SK-N-SH treated with all-trans-retinoic acid at 6 μM for 48 hours (cell line): ENCODE measurements at regions not wholly inside any gene's neighbourhood (a gene's known extent, or its start where the extent isn't known, plus 50 kb on each side); places are given as distances from the start of the nearest gene placed in this dataset.

Experiments
- ATAC-seq: fragments of 200-7000 bp; cut with Tn5 transposase; 3 replicates; pipeline ENCODE4 v1.9.1; 2020; ENCODE audit warnings: mild to moderate bottlenecking, moderate library complexity
- ARNTL ChIP-seq: fragments of 450-650 bp; formaldehyde crosslinking; IDR thresholded peaks from 2 replicates; pipeline ENCODE4 v1.5.0; 2020; ENCODE audit warnings: low read depth, mild to moderate bottlenecking, moderate library complexity, borderline replicate concordance
- BACH2 ChIP-seq: fragments of 250-450 bp; sonication (Bioruptor Pico); IDR thresholded peaks from 2 replicates; pipeline ENCODE4 v1.9.0; 2021; ENCODE audit warnings: mild to moderate bottlenecking, borderline replicate concordance
- CSDC2 ChIP-seq: fragments of 250-450 bp; sonication (Bioruptor Pico); IDR thresholded peaks from 2 replicates; pipeline ENCODE4 v1.5.0; 2020; ENCODE audit warnings: mild to moderate bottlenecking, moderate library complexity
- ESRRG ChIP-seq: fragments of 250-450 bp; sonication (Bioruptor Pico); IDR thresholded peaks from 2 replicates; pipeline ENCODE4 v1.6.1; 2021; ENCODE audit warnings: mild to moderate bottlenecking
- GLIS3 ChIP-seq: fragments of 250-450 bp; sonication (Bioruptor Pico); IDR thresholded peaks from 2 replicates; pipeline ENCODE4 v1.5.0; 2020; ENCODE audit warnings: mild to moderate bottlenecking, moderate library complexity
- OSR1 ChIP-seq: fragments of 250-450 bp; sonication (Bioruptor Pico); IDR thresholded peaks from 2 replicates; pipeline ENCODE4 v1.8.0; 2022; ENCODE audit warnings: moderate library complexity, mild to moderate bottlenecking, inconsistent platforms
- RARB ChIP-seq: fragments of 250-450 bp; sonication (Bioruptor Pico); IDR thresholded peaks from 2 replicates; pipeline ENCODE4 v1.8.0; 2021; ENCODE audit warnings: mild to moderate bottlenecking, moderate library complexity
- SNAI2 ChIP-seq: fragments of 250-450 bp; sonication (Bioruptor Pico); IDR thresholded peaks from 2 replicates; pipeline ENCODE4 v1.5.0; 2020; ENCODE audit warnings: mild to moderate bottlenecking, moderate library complexity
- TCF4 ChIP-seq: fragments of 250-450 bp; sonication (Bioruptor Pico); IDR thresholded peaks from 2 replicates; pipeline ENCODE4 v1.8.0; 2021; ENCODE audit warnings: mild to moderate bottlenecking, moderate library complexity, borderline replicate concordance
- TOX ChIP-seq: fragments of 250-450 bp; sonication (Bioruptor Pico); IDR thresholded peaks from 2 replicates; pipeline ENCODE4 v1.8.0; 2021; ENCODE audit warnings: mild to moderate bottlenecking, moderate library complexity, borderline replicate concordance
- ZC3H10 ChIP-seq: fragments of 250-450 bp; sonication (Bioruptor Pico); IDR thresholded peaks from 2 replicates; pipeline ENCODE4 v1.5.1; 2021; ENCODE audit warnings: mild to moderate bottlenecking, moderate library complexity
- ZFP3 ChIP-seq: fragments of 250-450 bp; sonication (Bioruptor Pico); IDR thresholded peaks from 2 replicates; pipeline ENCODE4 v1.5.0; 2020; ENCODE audit warnings: mild to moderate bottlenecking, moderate library complexity
- ZFP30 ChIP-seq: fragments of 450-650 bp; formaldehyde crosslinking; IDR thresholded peaks from 2 replicates; pipeline ENCODE4 v1.5.0; 2022; ENCODE audit warnings: mild to moderate bottlenecking, moderate library complexity
- ZNF565 ChIP-seq: fragments of 450-650 bp; formaldehyde crosslinking; conservative IDR thresholded peaks from 2 replicates; pipeline ENCODE4 v1.5.0; 2020; ENCODE audit warnings: low read depth, mild to moderate bottlenecking, moderate library complexity
- ZNF70 ChIP-seq: fragments of 450-650 bp; formaldehyde crosslinking; IDR thresholded peaks from 2 replicates; pipeline ENCODE4 v1.5.0; 2020; ENCODE audit warnings: mild to moderate bottlenecking, moderate library complexity
- ZNF8 ChIP-seq: fragments of 450-650 bp; formaldehyde crosslinking; IDR thresholded peaks from 2 replicates; pipeline ENCODE4 v1.5.0; 2020; ENCODE audit warnings: mild to moderate bottlenecking, moderate library complexity
- TF ChIP-seq, protein P1 (sequence below): fragments of 250-450 bp; sonication (Bioruptor Pico); IDR thresholded peaks from 2 replicates; pipeline ENCODE4 v1.8.0; 2020; ENCODE audit warnings: mild to moderate bottlenecking, moderate library complexity, borderline replicate concordance
- TF ChIP-seq, protein P2 (sequence below): fragments of 250-450 bp; sonication (Bioruptor Pico); IDR thresholded peaks from 2 replicates; pipeline ENCODE4 v1.5.1; 2021; ENCODE audit warnings: mild to moderate bottlenecking, moderate library complexity
- TF ChIP-seq, protein P3 (sequence below): fragments of 250-450 bp; sonication (Bioruptor Pico); IDR thresholded peaks from 2 replicates; pipeline ENCODE4 v1.8.0; 2021; ENCODE audit warnings: low read depth, mild to moderate bottlenecking, moderate library complexity, borderline replicate concordance
- TF ChIP-seq, protein P4 (sequence below): fragments of 250-450 bp; sonication (Bioruptor Pico); IDR thresholded peaks from 2 replicates; pipeline ENCODE4 v1.5.1; 2020; ENCODE audit warnings: low read depth, mild to moderate bottlenecking, moderate library complexity

DNA sequence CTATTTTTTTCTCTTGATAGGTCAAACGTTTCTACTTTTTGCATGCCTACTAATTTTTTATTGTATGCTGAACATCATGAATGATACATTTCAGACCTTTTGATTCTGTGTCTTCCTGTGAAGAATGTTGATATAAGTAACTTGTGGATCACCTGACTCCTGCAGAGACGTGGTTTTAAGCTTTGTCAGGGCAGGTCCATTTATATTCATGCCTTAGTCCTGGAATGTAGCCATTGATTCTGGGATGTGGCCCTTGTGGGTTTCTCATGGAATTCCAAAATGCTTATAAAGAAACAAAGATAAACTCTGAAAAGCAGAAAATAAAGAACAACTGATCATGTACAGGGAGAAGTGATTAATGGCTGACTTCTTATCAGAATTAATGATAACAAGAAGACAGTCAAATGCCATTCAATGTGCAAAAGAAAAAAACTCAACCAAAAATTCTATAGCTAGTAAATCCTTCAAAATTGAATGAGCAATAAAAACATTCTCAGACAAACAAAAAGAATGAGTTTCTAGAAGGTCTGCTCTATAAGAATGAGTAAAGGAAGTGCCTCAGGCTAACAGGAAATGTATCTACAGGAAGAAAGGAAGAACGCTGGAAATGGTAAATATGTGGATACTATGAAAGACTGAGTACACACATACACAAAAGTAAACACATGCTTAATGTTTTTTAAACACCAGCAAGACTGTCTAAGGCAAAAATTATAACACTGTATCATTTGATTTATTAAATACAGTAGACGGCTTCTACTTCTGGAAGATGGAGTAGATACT lies 284.8 kb upstream of the DIO3 start:
- no peak for ATAC-seq
- no peak for TF ChIP-seq GLIS3 (CRISPR knock-in tag)
- TF ChIP-seq, all 23 proteins: peak for 0

DNA sequence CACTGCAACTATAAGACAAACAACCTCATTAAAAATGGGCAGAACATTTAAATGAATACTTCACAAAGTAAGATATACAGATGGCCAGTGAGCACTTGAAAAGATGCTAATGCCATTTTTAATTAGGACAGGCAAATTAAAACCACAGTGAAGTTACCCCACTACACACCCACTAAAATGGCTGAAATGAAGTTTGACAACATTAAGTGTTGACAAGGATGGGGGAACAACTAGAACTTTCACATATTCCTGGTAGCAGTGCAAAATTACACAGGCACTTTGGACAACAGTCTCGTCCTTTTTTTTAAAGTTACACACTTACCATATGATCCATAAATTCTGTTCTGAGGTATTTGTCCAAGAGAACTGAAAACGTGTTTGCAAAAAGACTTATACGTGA lies 278.9 kb upstream of the DIO3 start:
- TF ChIP-seq SNAI2 (CRISPR knock-in tag), result no peak
- TF ChIP-seq, protein P1, sequence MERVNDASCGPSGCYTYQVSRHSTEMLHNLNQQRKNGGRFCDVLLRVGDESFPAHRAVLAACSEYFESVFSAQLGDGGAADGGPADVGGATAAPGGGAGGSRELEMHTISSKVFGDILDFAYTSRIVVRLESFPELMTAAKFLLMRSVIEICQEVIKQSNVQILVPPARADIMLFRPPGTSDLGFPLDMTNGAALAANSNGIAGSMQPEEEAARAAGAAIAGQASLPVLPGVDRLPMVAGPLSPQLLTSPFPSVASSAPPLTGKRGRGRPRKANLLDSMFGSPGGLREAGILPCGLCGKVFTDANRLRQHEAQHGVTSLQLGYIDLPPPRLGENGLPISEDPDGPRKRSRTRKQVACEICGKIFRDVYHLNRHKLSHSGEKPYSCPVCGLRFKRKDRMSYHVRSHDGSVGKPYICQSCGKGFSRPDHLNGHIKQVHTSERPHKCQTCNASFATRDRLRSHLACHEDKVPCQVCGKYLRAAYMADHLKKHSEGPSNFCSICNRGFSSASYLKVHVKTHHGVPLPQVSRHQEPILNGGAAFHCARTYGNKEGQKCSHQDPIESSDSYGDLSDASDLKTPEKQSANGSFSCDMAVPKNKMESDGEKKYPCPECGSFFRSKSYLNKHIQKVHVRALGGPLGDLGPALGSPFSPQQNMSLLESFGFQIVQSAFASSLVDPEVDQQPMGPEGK (CRISPR knock-in tag), result no peak
- TF ChIP-seq, protein P2, sequence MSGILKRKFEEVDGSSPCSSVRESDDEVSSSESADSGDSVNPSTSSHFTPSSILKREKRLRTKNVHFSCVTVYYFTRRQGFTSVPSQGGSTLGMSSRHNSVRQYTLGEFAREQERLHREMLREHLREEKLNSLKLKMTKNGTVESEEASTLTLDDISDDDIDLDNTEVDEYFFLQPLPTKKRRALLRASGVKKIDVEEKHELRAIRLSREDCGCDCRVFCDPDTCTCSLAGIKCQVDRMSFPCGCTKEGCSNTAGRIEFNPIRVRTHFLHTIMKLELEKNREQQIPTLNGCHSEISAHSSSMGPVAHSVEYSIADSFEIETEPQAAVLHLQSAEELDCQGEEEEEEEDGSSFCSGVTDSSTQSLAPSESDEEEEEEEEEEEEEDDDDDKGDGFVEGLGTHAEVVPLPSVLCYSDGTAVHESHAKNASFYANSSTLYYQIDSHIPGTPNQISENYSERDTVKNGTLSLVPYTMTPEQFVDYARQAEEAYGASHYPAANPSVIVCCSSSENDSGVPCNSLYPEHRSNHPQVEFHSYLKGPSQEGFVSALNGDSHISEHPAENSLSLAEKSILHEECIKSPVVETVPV (CRISPR knock-in tag), result no peak
- TF ChIP-seq TCF4, result no peak
- TF ChIP-seq ARNTL (CRISPR knock-in tag), result no peak
- no peak for TF ChIP-seq ZNF70 (CRISPR knock-in tag)
- no peak for TF ChIP-seq ZNF565
- TF ChIP-seq ZNF8 (CRISPR knock-in tag), result no peak
- TF ChIP-seq, protein P3, sequence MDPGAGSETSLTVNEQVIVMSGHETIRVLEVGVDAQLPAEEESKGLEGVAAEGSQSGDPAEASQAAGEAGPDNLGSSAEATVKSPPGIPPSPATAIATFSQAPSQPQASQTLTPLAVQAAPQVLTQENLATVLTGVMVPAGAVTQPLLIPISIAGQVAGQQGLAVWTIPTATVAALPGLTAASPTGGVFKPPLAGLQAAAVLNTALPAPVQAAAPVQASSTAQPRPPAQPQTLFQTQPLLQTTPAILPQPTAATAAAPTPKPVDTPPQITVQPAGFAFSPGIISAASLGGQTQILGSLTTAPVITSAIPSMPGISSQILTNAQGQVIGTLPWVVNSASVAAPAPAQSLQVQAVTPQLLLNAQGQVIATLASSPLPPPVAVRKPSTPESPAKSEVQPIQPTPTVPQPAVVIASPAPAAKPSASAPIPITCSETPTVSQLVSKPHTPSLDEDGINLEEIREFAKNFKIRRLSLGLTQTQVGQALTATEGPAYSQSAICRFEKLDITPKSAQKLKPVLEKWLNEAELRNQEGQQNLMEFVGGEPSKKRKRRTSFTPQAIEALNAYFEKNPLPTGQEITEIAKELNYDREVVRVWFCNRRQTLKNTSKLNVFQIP (CRISPR knock-in tag), result no peak
- no peak for TF ChIP-seq ZFP3
- no peak for TF ChIP-seq ZFP30 (CRISPR knock-in tag)
- no peak for TF ChIP-seq CSDC2 (CRISPR knock-in tag)
- TF ChIP-seq RARB (CRISPR knock-in tag), result no peak
- TF ChIP-seq TOX (CRISPR knock-in tag), result no peak
- no peak for TF ChIP-seq ZC3H10 (CRISPR knock-in tag)
- TF ChIP-seq, protein P4, sequence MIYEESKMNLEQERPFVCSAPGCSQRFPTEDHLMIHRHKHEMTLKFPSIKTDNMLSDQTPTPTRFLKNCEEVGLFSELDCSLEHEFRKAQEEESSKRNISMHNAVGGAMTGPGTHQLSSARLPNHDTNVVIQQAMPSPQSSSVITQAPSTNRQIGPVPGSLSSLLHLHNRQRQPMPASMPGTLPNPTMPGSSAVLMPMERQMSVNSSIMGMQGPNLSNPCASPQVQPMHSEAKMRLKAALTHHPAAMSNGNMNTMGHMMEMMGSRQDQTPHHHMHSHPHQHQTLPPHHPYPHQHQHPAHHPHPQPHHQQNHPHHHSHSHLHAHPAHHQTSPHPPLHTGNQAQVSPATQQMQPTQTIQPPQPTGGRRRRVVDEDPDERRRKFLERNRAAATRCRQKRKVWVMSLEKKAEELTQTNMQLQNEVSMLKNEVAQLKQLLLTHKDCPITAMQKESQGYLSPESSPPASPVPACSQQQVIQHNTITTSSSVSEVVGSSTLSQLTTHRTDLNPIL, result no peak
- TF ChIP-seq BACH2, result no peak
- no peak for TF ChIP-seq GLIS3 (CRISPR knock-in tag)
- no peak for TF ChIP-seq OSR1 (CRISPR knock-in tag)
- TF ChIP-seq ESRRG (CRISPR knock-in tag), result no peak
- no peak for ATAC-seq

DNA sequence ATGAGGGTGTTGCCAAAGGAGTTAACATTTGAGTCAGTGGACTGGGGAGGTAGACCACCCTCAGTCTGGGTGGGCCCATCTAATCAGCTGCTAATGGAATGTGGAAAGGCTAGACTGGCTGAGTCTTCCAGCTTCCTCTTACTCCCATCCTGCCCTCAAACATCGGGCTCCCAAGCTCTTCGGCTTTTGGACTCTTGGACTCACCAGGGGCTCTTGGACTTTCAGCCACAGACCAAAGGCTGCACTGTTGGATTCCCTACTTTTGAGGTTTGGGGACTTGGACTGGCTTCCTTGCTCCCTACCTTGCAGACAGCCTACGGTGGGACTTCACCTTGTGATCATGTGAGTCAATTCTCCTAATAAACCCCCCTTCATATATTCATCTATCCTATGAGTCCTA lies 276.6 kb upstream of the DIO3 start:
- ATAC-seq, result no peak
- TF ChIP-seq, protein P2 (CRISPR knock-in tag), result no peak
- TF ChIP-seq TCF4 (no peak), OSR1 (CRISPR knock-in tag) (no peak), ZNF565 (no peak), GLIS3 (CRISPR knock-in tag) (no peak), SNAI2 (CRISPR knock-in tag) (no peak), ZFP30 (CRISPR knock-in tag) (no peak), ZNF70 (CRISPR knock-in tag) (no peak), ZFP3 (no peak), RARB (CRISPR knock-in tag) (no peak), ZC3H10 (CRISPR knock-in tag) (no peak), ARNTL (CRISPR knock-in tag) (no peak), BACH2 (no peak)
- TF ChIP-seq, protein P4, result no peak
- TF ChIP-seq, protein P3 (CRISPR knock-in tag), result no peak
